Neural cell (in vitro differentiated cells): ENCODE measurements at regions not wholly inside any gene's neighbourhood (a gene's known extent, or its start where the extent isn't known, plus 50 kb on each side); places are given as distances from the start of the nearest gene placed in this dataset.

ENCODE experiments used
- H2AFZ ChIP-seq: fragments of 200-600, 300-800 bp; sonication (generic), shearing (Covaris generic); 2 replicates; pipeline ENCODE4 v1.6.0; 2014; ENCODE audit warnings: low read depth, mild to moderate bottlenecking, antibody characterized with exemption, low read length, moderate library complexity
- H3F3A ChIP-seq: fragments of 200-600 bp; shearing (Covaris generic); 2 replicates; pipeline ENCODE4 v1.6.1; 2016; ENCODE audit warnings: mild to moderate bottlenecking, moderate library complexity, mixed read lengths, antibody characterized with exemption, low read length; ENCODE audit not compliant: insufficient read depth, poor library complexity, severe bottlenecking
- H3K27ac ChIP-seq: fragments of 200-600, 300-800 bp; sonication (generic), shearing (Covaris generic); 2 replicates; pipeline ENCODE4 v1.5.1; 2014; ENCODE audit warnings: mild to moderate bottlenecking, low read length, moderate library complexity
- H3K27me3 ChIP-seq: fragments of 300-800, 200-600 bp; sonication (generic), shearing (Covaris generic); 2 replicates; pipeline ENCODE4 v1.6.0; 2014; ENCODE audit warnings: mild to moderate bottlenecking, low read depth, low read length, moderate library complexity; ENCODE audit not compliant: insufficient read depth
- H3K36me3 ChIP-seq: fragments of 300-800, 200-600 bp; sonication (generic), shearing (Covaris generic); 2 replicates; pipeline ENCODE4 v1.5.1; 2014; ENCODE audit warnings: mild to moderate bottlenecking, antibody characterized with exemption, low read length, moderate library complexity; ENCODE audit not compliant: insufficient read depth
- H3K4me2 ChIP-seq: fragments of 300-800, 200-600 bp; sonication (generic), shearing (Covaris generic); 2 replicates; pipeline ENCODE4 v1.6.0; 2014; ENCODE audit warnings: mild to moderate bottlenecking, low read length
- H3K4me3 ChIP-seq: fragments of 300-800, 200-600 bp; sonication (generic), shearing (Covaris generic); 2 replicates; pipeline ENCODE4 v1.5.1; 2014; ENCODE audit warnings: mild to moderate bottlenecking, low read length, moderate library complexity
- H3K79me2 ChIP-seq: fragments of 200-600 bp; shearing (Covaris generic); replicated peaks from 2 replicates; pipeline ENCODE4 v1.6.0; 2014; ENCODE audit warnings: mild to moderate bottlenecking, low read length, moderate library complexity; ENCODE audit not compliant: insufficient read depth
- H3K9ac ChIP-seq: fragments of 300-800, 200-600 bp; sonication (generic), shearing (Covaris generic); 2 replicates; pipeline ENCODE4 v1.6.1; 2016; ENCODE audit warnings: mild to moderate bottlenecking, low read length, mixed read lengths
- H3K9me2 ChIP-seq: fragments of 200-600 bp; shearing (Covaris generic); 2 replicates; pipeline ENCODE4 v1.6.1; 2016; ENCODE audit warnings: mild to moderate bottlenecking, low read length, mixed read lengths; ENCODE audit not compliant: insufficient read depth
- H3K9me3 ChIP-seq: fragments of 200-600, 300-800 bp; sonication (generic), shearing (Covaris generic); 2 replicates; pipeline ENCODE4 v1.6.1; 2016; ENCODE audit warnings: mild to moderate bottlenecking, mixed run types, low read length, moderate library complexity, mixed read lengths
- H4K20me1 ChIP-seq: fragments of 200-600 bp; shearing (Covaris generic); 2 replicates; pipeline ENCODE4 v1.6.1; 2016; ENCODE audit warnings: mild to moderate bottlenecking, mixed run types; ENCODE audit not compliant: insufficient read depth
- EP300 ChIP-seq: fragments of 450-650 bp; conservative IDR thresholded peaks from 2 replicates; pipeline ENCODE4 v1.6.1; 2014; ENCODE audit warnings: antibody characterized with exemption, mild to moderate bottlenecking, moderate library complexity; ENCODE audit not compliant: poor library complexity, severe bottlenecking
- EZH2 ChIP-seq: fragments of 200-600, 300-800 bp; shearing (Covaris generic), sonication (generic); IDR thresholded peaks from 2 replicates; pipeline ENCODE4 v1.6.1; 2014; ENCODE audit warnings: antibody characterized with exemption, low read length, borderline replicate concordance, mild to moderate bottlenecking; ENCODE audit not compliant: insufficient read depth, poor library complexity, severe bottlenecking
- MXI1 ChIP-seq: fragments of 450-650 bp; conservative IDR thresholded peaks from 2 replicates; pipeline ENCODE4 v1.6.1; 2014; ENCODE audit warnings: antibody characterized with exemption, mild to moderate bottlenecking; ENCODE audit not compliant: poor library complexity, severe bottlenecking
- POLR2AphosphoS5 ChIP-seq: IDR thresholded peaks from 2 replicates; pipeline ENCODE4 v1.6.1; 2012
- RAD21 ChIP-seq: fragments of 450-650 bp; conservative IDR thresholded peaks from 2 replicates; pipeline ENCODE4 v1.6.1; 2014; ENCODE audit warnings: antibody characterized with exemption, mild to moderate bottlenecking, moderate library complexity
- SMC3 ChIP-seq: fragments of 450-650 bp; conservative IDR thresholded peaks from 2 replicates; pipeline ENCODE4 v1.6.1; 2014; ENCODE audit warnings: antibody characterized with exemption, mild to moderate bottlenecking, moderate library complexity; ENCODE audit not compliant: poor library complexity
- TAF1 ChIP-seq: IDR thresholded peaks from 2 replicates; pipeline ENCODE4 v1.6.1; 2012; ENCODE audit warnings: low read depth
- TF ChIP-seq, protein P1 (sequence below): fragments of 450-650 bp; IDR thresholded peaks from 2 replicates; pipeline ENCODE4 v1.5.1; 2014; ENCODE audit warnings: antibody characterized with exemption, mild to moderate bottlenecking, moderate library complexity; ENCODE audit not compliant: poor library complexity, severe bottlenecking
- TF ChIP-seq, protein P2 (sequence below): IDR thresholded peaks from 2 replicates; pipeline ENCODE4 v1.6.1; 2012; ENCODE audit warnings: borderline replicate concordance

DNA sequence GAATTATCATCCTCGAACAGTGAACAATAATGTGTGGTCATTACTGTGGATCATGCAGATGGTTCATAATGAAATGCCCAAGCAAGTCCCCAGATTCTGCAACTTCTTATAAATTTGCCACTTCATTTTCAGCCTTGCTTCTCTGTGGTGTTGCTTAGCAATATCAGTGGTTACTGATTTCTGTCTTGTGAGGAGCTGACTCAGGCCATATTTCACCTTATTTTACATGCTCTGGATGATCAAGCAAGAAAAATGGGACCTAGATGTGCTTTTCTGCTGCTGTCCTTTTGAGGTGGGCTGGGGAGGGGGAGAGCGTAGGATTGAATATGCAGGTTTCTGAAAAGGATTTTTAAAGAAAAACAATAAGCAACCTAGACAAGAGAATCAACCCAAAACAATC, 188.3 kb downstream of the SLC24A2 start:
- H3K4me3 ChIP-seq, result no peak overlapping the region
- H3K9me2 ChIP-seq, result no peaks in the 10 kb centered on the region
- no peak overlapping the region for H3K27ac ChIP-seq
- H4K20me1 ChIP-seq, result no peaks in the 10 kb centered on the region
- TF ChIP-seq POLR2AphosphoS5, result no peak
- TF ChIP-seq MXI1, result no peak
- TF ChIP-seq TAF1, result no peak
- TF ChIP-seq, protein P1, sequence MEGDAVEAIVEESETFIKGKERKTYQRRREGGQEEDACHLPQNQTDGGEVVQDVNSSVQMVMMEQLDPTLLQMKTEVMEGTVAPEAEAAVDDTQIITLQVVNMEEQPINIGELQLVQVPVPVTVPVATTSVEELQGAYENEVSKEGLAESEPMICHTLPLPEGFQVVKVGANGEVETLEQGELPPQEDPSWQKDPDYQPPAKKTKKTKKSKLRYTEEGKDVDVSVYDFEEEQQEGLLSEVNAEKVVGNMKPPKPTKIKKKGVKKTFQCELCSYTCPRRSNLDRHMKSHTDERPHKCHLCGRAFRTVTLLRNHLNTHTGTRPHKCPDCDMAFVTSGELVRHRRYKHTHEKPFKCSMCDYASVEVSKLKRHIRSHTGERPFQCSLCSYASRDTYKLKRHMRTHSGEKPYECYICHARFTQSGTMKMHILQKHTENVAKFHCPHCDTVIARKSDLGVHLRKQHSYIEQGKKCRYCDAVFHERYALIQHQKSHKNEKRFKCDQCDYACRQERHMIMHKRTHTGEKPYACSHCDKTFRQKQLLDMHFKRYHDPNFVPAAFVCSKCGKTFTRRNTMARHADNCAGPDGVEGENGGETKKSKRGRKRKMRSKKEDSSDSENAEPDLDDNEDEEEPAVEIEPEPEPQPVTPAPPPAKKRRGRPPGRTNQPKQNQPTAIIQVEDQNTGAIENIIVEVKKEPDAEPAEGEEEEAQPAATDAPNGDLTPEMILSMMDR, result no peak
- TF ChIP-seq, protein P2, sequence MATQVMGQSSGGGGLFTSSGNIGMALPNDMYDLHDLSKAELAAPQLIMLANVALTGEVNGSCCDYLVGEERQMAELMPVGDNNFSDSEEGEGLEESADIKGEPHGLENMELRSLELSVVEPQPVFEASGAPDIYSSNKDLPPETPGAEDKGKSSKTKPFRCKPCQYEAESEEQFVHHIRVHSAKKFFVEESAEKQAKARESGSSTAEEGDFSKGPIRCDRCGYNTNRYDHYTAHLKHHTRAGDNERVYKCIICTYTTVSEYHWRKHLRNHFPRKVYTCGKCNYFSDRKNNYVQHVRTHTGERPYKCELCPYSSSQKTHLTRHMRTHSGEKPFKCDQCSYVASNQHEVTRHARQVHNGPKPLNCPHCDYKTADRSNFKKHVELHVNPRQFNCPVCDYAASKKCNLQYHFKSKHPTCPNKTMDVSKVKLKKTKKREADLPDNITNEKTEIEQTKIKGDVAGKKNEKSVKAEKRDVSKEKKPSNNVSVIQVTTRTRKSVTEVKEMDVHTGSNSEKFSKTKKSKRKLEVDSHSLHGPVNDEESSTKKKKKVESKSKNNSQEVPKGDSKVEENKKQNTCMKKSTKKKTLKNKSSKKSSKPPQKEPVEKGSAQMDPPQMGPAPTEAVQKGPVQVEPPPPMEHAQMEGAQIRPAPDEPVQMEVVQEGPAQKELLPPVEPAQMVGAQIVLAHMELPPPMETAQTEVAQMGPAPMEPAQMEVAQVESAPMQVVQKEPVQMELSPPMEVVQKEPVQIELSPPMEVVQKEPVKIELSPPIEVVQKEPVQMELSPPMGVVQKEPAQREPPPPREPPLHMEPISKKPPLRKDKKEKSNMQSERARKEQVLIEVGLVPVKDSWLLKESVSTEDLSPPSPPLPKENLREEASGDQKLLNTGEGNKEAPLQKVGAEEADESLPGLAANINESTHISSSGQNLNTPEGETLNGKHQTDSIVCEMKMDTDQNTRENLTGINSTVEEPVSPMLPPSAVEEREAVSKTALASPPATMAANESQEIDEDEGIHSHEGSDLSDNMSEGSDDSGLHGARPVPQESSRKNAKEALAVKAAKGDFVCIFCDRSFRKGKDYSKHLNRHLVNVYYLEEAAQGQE, result no peak
- no peak for TF ChIP-seq SMC3
- no peak for TF ChIP-seq RAD21
- TF ChIP-seq EP300, result no peak
- TF ChIP-seq EZH2, result no peak
- no peak overlapping the region for H2AFZ ChIP-seq
- H3K36me3 ChIP-seq, result no peaks in the 10 kb centered on the region
- no peak overlapping the region for H3K9ac ChIP-seq
- H3K4me2 ChIP-seq, result no peak overlapping the region
- no peaks in the 10 kb centered on the region for H3K27me3 ChIP-seq
- no peaks in the 10 kb centered on the region for H3K9me3 ChIP-seq
- H3K79me2 ChIP-seq, result no peaks in the 10 kb centered on the region
- H3F3A ChIP-seq, result no peaks in the 10 kb centered on the region

DNA sequence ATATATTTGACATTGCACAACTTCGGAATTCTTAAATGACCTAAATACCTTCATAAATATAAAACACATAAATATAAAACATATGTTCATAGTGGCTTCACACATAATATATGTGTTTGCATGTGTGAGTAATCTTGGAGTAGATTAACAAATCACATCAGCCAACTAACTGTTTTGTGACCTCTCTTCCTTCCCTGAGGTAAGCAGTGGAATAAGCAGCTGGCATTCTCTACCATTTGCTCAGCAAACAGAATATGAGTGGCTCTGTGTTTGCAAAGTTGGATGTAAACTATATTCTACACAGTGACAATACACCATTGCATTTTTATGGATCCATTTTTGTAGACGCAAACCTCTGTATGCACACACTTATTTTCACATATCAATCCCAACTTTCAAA, 189.9 kb downstream of the ACER2 start:
- Histone ChIP-seq H2AFZ (no peak overlapping the region), H3K9me3 (no peaks in the 10 kb centered on the region), H3K9ac (no peak overlapping the region), H3K27me3 (no peaks in the 10 kb centered on the region), H3K36me3 (no peaks in the 10 kb centered on the region), H3F3A (no peaks in the 10 kb centered on the region), H3K4me2 (no peak overlapping the region), H3K9me2 (no peaks in the 10 kb centered on the region), H3K79me2 (no peaks in the 10 kb centered on the region), H4K20me1 (no peaks in the 10 kb centered on the region), H3K27ac (no peak overlapping the region), H3K4me3 (no peak overlapping the region)
- no peak for TF ChIP-seq POLR2AphosphoS5
- TF ChIP-seq, protein P2, result no peak
- TF ChIP-seq TAF1, result no peak
- no peak for TF ChIP-seq SMC3
- TF ChIP-seq MXI1, result no peak
- TF ChIP-seq RAD21, result no peak
- TF ChIP-seq EP300, result no peak
- TF ChIP-seq, protein P1, result no peak
- no peak for TF ChIP-seq EZH2
